GM19351 (cell line): ENCODE measurements at regions not wholly inside any gene's neighbourhood (a gene's known extent, or its start where the extent isn't known, plus 50 kb on each side); places are given as distances from the start of the nearest gene placed in this dataset.
"Not testable (repeated sequence)": the region's sequence is repeated elsewhere in the genome, so short reads cannot be mapped to it uniquely, and the experiment has no call there.

Experiments used
- ATAC-seq: cut with Tn5 transposase; IDR thresholded peaks from one replicate; pipeline ENCODE4 v1.9.1; 2021; ENCODE audit warnings: mild to moderate bottlenecking, moderate library complexity; ENCODE audit not compliant: unreplicated experiment

DNA sequence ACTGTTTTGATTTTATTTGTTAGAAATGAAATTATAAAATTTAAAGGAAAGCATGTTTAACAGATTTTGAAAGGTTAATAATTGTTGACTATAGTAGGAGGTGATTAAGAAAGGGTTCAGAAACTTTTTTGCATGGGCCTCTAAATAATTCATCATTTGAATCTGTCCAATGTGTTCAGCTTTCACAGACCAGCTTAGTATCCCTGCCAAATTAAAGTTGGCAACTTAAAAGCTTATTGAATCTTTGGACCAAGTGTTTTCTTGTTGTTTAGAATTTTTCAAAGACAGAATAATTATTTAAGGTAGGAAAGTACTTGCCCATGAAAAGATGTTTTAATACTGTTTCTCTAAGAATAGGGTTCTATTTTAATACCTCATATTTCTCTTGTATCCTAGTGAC lies 466.0 kb downstream of the GJA1 start:
- no peak for ATAC-seq

DNA sequence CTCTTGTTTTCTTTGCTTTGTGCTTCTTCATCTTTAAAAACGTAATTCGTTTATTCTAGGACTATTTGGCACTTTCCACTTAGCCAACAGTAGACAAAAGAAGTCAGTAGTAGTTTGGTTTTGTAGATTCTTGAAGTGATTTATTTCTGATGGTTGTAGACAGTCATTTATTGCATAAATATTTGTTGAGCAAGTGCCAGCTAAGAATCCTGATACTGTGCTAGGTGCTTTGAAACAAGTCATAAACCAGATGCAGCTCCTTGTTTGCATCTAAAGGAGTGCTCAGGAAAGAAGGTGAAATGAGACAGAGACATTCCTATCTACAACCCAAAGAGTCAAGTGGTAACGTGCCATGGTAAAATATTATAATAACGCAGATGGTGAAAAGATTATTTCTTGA lies 469.1 kb downstream of the GJA1 start:
- ATAC-seq: no peak

DNA sequence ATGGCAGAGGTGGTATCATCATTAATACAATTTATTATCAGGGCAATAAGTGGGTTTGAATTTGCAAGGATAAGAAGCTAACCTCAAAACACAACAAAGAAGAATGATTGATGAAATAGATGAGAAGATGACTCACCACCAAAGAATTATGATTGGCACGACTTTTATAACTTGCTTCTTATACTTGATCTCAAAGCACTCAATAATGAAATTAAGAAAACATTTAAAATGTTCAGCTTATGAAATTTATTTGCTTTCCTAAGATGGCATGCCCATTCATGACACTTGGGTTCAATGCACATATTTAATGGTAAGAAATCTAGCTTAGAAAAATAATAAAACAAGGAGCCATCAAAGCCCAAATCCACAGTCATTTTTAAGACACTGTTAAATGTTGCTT lies 477.5 kb downstream of the GJA1 start:
- ATAC-seq: no peak

DNA sequence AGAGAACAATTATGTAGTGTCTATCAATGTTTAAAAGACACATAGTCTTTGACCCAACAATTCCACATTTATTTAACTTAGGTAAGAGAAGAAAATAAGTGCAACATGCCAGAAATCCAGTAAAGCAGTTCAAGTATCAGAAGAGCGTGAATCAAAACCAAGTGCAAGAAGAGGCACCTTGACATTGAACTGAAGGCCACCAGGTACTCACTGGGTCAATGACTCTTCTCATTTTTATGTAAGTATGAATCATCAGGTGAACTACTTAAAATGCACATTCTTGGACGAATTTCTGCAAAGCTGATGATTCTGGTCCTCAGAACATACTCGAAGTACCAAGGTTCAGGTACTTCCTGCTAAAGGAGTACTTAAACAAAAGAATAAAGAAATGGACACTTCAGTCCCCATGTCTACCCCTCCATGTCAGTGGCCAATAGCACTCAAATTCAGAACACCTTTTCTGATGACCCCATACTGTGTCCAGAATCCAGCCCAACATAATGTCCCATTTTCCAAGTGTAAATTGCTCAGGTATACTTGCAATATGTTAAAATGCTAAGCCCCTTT lies 481.9 kb downstream of the GJA1 start:
- ATAC-seq: no peak

DNA sequence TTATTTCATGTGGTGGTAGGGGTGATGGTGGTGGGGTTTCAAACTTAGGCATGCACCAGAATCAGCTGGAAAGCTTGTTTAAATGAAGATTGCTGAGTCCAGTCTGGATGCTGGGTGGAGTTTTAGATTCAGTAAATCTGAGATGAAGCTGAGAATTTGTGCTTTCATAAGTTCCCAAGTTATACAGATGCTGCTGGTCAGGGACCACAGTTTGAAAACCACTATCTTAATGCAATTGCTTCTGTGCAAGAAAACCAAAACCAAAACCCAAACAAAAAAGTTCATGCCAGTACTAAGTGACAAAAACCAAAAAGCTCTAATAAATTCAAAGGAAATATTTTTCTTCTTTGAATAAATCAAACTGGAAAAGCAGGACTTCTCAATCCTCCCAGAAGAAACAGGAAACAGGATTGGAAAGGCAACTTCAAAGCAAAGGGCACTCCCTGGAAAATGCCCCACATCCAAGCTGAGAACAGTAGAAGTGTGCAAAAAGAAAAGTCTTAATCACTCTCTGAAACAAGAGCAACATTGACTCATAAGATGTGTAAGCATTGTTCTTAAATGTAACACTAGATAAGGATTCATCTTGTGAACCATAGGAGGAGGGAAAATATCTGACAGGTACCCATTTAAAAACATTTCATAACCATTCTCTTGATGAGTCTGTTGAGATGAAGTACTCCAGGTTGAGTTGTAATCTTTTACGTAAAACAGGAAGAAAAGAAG lies 481.5 kb upstream of the HSF2 start:
- ATAC-seq: no peak

DNA sequence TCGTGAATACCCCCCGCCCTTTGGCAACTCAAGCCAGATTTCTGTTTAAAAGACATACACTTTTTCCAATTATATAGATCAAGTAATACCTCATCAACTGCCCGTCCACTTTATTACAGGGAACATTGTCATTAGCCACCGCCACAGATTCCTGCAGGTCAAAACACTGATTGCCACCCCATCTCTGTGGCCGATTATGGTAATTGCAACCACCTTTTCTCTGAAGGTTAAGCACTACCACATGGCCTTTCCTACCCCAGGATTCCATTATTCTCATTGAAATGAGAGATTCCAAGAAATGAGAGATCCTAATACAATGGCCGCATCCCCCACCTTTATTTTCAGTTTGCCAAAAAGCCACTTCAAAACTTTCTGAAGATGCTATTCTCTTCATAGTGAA lies 478.8 kb upstream of the HSF2 start:
- no peak for ATAC-seq

DNA sequence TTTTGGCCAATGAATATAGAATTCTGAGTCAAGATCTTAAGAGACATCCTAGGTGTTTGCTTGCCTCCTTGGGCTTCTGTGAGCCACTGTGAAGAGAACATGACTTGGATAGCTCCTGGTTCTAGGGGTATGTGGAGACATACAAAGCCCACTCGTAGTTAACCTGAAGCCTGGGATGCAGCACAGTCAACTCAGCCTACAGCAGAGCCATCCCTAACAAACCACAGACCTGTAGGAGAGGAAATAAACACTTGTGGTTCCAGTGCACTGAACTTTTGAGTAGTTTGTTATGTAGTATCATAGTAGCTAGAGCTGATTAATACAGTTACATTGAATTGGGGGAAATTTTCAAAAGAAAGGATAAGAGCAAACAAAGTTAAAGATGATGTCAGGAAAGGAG lies 474.4 kb upstream of the HSF2 start:
- no peak for ATAC-seq

DNA sequence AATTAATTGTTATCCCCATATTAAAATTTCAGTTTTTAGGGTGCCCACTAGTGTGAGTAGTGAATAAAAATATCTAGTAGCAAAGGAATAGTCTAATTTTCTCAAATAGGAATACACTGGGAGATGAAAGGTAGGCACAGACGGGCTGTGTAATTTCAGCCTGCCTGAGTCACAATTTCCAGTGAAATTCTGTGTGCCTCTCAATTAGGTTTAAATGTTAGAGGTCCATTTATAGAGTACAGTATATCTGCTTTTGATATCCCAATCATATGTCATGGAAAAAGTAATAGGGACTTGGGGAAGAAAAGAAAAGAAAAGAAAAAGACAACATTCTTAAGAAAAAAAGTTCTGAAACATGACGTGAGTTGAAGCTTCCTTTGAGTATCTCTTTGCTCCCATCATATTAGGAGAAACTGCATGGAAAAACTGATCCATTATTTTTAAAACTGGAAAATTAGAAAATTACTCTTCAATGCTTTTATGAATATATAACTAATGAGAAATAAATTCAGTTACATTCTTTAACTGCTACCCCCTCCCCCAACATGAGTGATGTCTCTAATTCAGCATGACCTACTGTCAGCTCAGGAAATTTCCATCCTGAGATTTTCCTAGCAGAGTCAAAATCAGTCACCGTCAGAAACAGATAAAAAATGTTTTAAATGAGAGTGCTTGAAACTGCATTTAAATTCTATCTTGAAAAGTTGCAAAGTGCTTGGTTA lies 473.8 kb upstream of the HSF2 start:
- ATAC-seq: no peak

DNA sequence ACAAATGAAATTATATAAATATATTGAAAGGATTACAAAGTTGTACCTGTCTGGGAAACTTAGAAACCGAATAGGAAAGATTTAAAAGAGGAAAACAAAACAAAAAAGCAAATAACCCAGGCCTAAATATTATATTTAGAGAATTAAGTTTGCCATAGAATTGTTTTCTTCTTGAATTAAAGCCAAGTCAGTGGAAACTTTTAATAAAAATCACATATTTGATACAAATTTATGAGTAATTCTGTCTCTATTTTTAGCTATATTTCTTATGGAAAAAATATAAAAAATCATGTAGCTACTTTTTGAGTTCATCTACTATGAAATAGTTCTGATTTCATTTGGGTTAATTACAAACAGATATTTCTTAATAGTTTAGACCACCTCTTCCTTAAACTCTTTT lies 470.2 kb upstream of the HSF2 start:
- no peak for ATAC-seq

DNA sequence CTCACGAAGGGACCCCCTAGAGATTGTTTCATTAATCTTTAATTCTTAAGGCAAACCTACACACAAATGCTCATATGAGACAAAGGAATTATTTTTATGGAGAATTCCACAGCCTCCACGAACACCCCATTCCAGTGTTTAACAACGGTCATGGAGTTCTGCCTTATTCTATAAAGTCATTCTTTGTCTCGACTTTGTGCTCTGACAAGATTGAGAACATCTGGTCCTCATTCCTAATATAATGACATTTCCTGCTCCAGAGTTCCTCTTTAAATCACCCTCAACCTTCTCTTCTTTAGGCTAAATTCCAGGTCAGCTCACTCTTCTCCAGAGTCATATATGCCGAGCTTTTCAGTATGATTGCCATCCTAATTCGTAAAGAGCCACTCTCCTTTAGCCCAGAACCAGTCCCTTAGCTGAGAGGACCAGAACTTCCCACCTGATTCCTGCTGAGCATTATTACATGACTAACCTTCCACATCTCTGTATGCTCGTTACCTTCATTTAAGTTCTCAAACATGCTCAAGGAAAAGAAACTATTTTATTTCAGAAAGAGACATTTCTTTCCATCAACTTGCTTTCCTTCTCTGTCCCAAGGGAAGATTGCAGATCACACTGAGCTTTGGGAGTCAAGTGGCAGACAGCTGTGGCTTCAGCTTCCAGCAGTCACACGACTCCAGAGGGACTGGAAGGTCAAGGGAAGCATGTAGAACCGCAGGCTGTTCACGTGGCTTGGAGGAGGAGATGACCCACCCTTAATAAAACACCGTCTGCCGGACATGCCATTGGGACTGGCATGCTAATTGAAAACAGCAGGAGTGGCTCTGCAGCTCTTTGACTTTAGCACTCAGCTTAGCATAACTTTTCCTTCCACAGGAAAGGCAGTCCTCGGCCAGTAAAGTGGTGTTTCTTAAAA lies 467.1 kb upstream of the HSF2 start:
- no peak for ATAC-seq

DNA sequence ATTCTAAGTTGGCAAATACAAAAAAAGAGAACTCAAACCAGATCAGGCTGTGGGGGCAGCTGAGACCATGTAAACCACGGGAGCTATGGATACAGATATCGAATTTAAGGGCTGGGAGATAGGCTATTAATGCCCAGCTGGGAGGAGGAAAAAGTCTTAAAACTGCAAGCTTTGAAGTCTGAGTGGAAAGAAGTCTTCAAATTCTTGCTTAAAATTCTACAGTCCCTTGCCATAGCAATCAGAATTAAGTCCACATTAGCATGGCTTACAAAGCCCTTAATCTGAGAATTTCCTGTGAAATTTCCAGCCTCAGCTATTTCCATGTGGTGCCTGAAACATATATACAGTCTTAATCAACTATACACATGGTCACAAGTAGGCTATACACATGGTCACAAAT lies 465.0 kb upstream of the HSF2 start:
- ATAC-seq: no peak

DNA sequence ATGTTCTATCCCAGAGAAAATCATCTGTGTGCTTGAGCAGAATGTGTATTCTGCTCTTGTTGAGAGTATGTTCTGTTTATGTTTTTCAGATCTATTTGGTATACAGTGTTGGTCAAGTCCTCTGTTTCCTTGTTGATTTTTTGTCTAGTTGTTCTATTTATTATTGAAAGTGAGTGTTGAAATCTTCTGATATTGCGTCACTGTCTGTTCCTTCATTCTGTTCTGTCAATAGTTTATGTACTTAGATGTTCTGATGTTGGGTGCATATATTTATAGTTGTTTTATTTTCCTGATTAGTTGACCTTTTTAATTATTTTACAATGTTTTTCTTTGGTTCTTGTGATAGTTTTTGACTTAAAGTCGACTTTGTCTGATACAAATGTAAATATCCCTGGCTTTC lies 458.7 kb upstream of the HSF2 start:
- ATAC-seq: no peak

DNA sequence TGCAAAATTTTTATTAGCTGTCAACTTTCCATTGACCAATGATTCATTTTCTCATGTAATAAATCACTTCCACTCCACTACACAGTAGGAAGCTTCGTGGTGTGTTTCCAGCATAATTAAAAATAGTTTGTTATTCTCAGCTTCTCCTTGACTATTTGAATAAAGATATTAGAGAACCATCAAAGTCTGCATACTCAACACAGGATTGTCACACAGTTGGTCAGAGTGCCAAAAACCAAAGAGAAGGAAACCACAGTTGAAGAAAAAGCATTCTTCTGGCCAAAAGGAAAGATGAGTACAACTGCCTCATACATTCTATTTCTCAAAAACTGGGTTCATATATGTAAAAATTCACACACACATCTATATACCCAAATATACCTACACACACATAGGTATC lies 455.1 kb upstream of the HSF2 start:
- no peak for ATAC-seq

DNA sequence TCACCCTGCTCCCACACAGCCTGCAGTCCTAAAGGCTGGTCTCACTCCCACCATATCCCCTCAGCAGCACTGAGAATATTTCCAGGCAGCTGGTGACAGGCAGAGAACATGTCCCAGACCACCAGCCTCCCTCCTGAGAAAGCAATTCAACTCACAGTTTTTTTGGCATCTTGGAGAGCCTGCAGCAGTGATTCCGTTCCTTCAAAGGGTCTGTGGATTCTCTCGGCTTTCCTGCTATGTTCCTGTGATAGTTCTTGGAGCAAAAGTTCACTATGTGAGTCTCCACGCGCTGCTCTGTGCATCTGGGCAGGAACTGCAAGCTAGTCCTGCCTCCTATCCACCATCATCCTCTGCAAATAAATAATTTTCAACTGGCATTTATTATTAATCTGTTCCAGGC lies 448.3 kb upstream of the HSF2 start:
- no peak for ATAC-seq

DNA sequence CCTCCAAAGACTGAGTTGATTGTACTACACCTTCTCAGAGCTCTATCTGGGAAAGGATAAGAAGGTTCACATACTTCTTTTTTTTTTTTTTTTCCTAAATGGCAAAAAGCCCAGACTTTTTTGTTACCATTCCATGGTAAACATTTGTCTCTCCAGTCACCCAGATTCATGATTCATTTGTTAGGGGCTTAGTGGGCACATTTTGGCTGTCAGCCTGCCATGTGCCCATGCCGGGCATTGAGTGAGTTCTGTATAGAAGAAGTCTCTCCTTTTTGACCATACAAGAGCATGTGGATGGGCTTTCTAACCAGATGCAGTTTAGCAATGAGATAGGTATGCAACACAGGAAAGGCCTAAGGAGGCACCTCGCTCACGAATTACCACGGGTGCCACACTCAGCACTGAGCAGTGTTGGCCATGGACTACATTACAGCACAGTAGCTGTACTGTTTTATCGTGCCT lies 447.5 kb upstream of the HSF2 start:
- no peak for ATAC-seq

DNA sequence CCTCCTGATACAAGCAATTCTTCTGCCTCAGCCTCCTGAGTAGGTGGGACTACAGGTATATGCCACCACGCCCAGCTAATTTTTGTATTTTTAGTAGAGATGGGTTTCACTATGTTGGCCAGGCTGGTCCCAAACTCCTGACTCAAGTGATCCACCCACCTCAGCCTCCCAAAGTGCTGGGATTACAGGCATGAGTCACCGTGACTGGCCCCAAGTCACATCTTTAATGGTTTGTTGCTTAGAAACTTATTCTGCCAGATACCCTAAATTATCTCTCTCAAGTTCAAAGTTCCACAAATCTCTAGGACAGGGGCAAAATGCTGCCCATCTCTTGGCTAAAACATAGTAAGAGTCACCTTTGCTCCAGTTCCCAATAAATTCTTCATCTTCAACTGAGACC lies 444.1 kb upstream of the HSF2 start:
- ATAC-seq: not testable (repeated sequence)

DNA sequence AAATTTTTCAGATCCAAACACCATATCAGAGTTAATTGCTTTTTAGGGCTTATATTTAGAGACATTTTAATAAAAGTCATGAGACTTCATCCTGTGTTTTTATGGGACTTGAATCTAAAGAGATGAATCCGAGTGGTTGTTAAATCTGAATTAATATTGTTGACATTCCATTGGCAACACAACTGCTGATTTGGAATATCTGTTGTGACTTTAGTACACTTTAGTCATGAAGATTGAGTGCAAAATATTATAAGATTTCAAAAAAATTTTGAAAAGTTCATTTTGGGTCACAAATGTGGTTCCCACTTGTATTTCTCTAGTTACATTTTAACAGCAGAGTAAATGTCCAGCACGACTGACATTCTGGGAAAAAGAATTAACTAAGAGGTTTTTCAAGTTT lies 442.7 kb upstream of the HSF2 start:
- no peak for ATAC-seq

DNA sequence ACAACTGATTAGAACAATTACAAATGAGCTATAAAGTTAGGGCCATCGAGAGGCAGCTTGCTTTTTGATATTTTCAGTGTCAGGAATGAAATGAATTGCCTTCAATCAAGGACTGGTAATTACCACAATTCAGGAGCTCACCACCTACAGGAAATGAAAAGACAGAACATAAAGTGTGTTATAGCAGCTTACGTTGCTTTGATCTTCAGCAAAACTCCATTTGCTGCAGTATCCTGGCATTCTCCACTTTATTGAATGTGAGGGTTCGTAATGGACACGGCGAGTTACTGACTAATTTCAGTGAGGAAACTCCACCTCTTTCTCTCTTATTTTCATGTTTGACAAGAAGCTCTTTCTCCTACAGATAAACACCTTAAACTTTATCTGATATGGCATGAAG lies 440.0 kb upstream of the HSF2 start:
- no peak for ATAC-seq

DNA sequence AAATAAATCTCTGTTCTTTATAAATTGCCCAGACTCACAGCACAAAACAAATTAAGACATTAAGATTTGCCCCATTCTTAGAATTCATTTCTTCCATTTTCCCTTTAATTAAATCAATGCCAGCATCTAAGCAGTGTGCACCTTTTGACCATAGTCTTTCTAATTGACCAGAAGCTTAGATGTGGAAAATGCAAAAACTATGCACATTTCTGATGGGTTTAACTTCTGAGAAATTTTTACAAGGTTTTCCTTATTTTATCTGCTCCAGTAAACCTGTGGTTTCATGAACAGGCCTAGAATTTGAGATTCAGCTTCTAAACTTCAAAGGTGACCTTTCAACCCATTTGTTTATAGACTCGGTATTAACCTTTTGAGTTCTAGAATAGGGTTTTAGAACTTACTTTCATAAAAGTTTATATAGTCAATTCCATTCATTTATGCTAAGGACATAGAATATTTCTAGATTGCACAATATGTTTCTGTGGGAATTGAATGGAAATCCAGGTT lies 437.8 kb upstream of the HSF2 start:
- ATAC-seq: no peak

DNA sequence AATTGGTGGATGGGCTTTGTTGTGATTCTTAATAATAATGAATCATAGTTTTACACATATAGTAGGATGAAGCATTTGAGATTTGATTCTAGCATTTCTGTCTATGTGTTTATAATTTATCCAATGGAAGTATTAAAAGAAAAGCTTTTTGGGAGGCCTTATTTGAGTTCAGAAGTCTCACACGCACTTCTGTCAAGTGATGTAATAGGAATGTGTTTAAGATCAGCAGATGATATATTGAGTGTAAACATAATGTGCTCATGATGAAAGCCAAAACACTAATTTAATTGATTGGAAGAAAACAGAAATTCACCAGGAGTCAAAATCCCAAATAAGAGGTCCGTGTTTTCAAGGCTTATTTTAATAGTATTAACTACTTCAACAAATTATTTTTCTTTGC lies 435.6 kb upstream of the HSF2 start:
- no peak for ATAC-seq

DNA sequence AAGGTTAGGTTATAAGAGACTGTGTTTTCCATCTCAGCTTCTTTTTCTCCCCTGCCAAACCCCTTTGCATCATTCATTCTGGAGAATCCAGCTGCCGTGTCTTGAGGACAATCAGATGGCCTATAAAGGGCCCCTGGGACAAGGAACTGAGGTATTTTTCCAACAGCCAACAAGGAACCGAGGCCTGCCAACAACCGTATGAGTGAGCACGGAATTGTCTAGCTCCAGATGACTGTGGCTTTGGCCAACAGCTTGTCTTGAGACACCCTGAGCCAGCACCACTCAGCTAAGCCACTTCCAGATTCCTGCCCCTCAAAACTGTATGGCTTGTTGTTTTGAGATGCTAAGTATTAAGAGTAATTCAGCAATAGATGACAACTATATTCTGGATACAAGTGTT lies 433.7 kb upstream of the HSF2 start:
- ATAC-seq: no peak
